ENCODE measurements at regions not wholly inside any gene's neighbourhood (a gene's known extent, or its start where the extent isn't known, plus 50 kb on each side); places are given as distances from the start of the nearest gene placed in this dataset.

DNA sequence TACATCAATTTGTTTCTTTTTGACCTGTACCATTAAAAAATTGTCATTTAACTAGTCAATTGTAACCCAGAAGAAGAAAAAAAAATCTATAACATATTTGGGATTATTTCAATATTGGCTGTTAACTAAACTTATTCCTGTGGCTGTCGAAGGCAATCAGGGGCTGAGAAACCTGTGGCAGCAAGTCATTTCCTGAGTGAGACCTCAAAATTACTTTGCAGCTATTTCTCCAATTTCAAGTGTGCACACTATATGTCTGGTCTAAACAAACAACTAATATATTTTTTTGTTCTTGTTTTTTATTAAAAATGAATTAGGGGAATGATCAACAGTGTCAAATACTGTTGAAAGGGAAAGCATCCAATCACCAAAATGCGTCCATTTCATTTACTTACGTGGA, 1357.6 kb upstream of the B3GALT2 start:
- Histone ChIP-seq H3K9me3 (ENCODE audit: insufficient read depth, low read depth, low read length) (no peaks in the 10 kb centered on the region), H4K12ac (ENCODE audit: low read depth, low read length) (no peak overlapping the region), H2AFZ (ENCODE audit: insufficient read depth, low read length, poor library complexity) (no peak overlapping the region), H2BK120ac (ENCODE audit: insufficient read depth, low read length, poor library complexity) (no peak overlapping the region), H3K4me3 (ENCODE audit: low read depth, low read length) (no peak overlapping the region), H3K23ac (ENCODE audit: low read length) (no peak overlapping the region), H4K91ac (ENCODE audit: low read depth, low read length) (no peak overlapping the region), H4K8ac (ENCODE audit: low read depth, low read length) (no peak overlapping the region), H3K4me2 (ENCODE audit: low read length) (no peak overlapping the region), H3K14ac (ENCODE audit: low read length) (no peak overlapping the region), H2AK5ac (ENCODE audit: low read length) (no peak overlapping the region), H3K79me1 (ENCODE audit: low read length) (no peaks in the 10 kb centered on the region), H3K27ac (ENCODE audit: low read depth, low read length) (no peak overlapping the region), H2BK5ac (ENCODE audit: low read depth, low read length, poor library complexity) (no peak overlapping the region), H3K9ac (ENCODE audit: low read length) (no peak overlapping the region), H3K4me1 (ENCODE audit: control insufficient read depth in 1 of 2, insufficient read depth in 2 of 2, low read length in 2 of 2) (no peaks in the 10 kb centered on the region), H3K4ac (ENCODE audit: low read depth, low read length) (no peak overlapping the region), H3K27me3 (ENCODE audit: insufficient read depth, low read length) (no peaks in the 10 kb centered on the region), H3K18ac (ENCODE audit: low read length) (no peak overlapping the region), H3K36me3 (ENCODE audit: control insufficient read depth in 1 of 2, insufficient read depth in 2 of 2, low read length in 2 of 2) (no peaks in the 10 kb centered on the region), H3K79me2 (ENCODE audit: control insufficient read depth, insufficient read depth, low read length, poor library complexity) (no peaks in the 10 kb centered on the region), H2BK12ac (ENCODE audit: low read length) (no peak overlapping the region)
- no peak for DNase-seq
- no CpG with 5 or more reads among the region's 3 CpGs for WGBS (ENCODE audit: extremely low coverage, insufficient coverage, insufficient read length)

DNA sequence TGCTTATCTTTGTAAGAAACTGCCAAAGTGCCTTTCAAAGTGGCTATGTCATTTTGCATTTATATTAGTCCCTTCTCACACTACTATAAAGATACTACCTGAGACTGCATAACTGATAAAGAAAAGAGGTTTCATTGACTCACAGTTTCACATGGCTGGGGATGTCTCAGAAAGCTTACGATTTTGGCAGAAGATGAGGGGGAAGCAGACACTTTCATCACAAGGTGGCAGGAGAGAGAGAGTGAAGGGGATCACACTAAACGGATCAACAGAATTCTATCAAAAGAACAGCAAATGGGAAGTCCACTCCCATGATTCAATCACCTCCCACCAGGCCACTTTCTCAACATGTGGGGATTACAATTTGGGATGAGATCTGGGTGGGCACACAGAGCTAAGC, 1352.0 kb upstream of the B3GALT2 start:
- no peak overlapping the region for H4K91ac ChIP-seq (ENCODE audit: low read depth, low read length)
- H3K9me3 ChIP-seq (ENCODE audit: insufficient read depth, low read depth, low read length) = no peaks in the 10 kb centered on the region
- no peak overlapping the region for H2BK12ac ChIP-seq (ENCODE audit: low read length)
- no CpG with 5 or more reads among the region's 2 CpGs for WGBS (ENCODE audit: extremely low coverage, insufficient coverage, insufficient read length)
- no peaks in the 10 kb centered on the region for H3K36me3 ChIP-seq (ENCODE audit: control insufficient read depth in 1 of 2, insufficient read depth in 2 of 2, low read length in 2 of 2)
- no peak for DNase-seq
- peaks cover 3% of the 10 kb centered on the region for H3K79me2 ChIP-seq (ENCODE audit: control insufficient read depth, insufficient read depth, low read length, poor library complexity)
- H4K8ac ChIP-seq (ENCODE audit: low read depth, low read length) = no peak overlapping the region
- no peak overlapping the region for H2AK5ac ChIP-seq (ENCODE audit: low read length)
- H2AFZ ChIP-seq (ENCODE audit: insufficient read depth, low read length, poor library complexity) = no peak overlapping the region
- H2BK5ac ChIP-seq (ENCODE audit: low read depth, low read length, poor library complexity) = no peak overlapping the region
- no peak overlapping the region for H3K4me3 ChIP-seq (ENCODE audit: low read depth, low read length)
- peaks cover 12% of the 10 kb centered on the region for H3K79me1 ChIP-seq (ENCODE audit: low read length)
- H3K14ac ChIP-seq (ENCODE audit: low read length) = no peak overlapping the region
- H3K9ac ChIP-seq (ENCODE audit: low read length) = no peak overlapping the region
- no peak overlapping the region for H3K23ac ChIP-seq (ENCODE audit: low read length)
- no peak overlapping the region for H3K18ac ChIP-seq (ENCODE audit: low read length)
- no peak overlapping the region for H4K12ac ChIP-seq (ENCODE audit: low read depth, low read length)
- H3K4ac ChIP-seq (ENCODE audit: low read depth, low read length) = no peak overlapping the region
- H3K27me3 ChIP-seq (ENCODE audit: insufficient read depth, low read length) = no peaks in the 10 kb centered on the region
- H2BK120ac ChIP-seq (ENCODE audit: insufficient read depth, low read length, poor library complexity) = no peak overlapping the region
- peaks cover 11 to 13% of the 10 kb centered on the region in 2 experiments for H3K4me1 ChIP-seq (ENCODE audit: control insufficient read depth in 1 of 2, insufficient read depth in 2 of 2, low read length in 2 of 2)
- H3K27ac ChIP-seq (ENCODE audit: low read depth, low read length) = no peak overlapping the region
- H3K4me2 ChIP-seq (ENCODE audit: low read length) = no peak overlapping the region

DNA sequence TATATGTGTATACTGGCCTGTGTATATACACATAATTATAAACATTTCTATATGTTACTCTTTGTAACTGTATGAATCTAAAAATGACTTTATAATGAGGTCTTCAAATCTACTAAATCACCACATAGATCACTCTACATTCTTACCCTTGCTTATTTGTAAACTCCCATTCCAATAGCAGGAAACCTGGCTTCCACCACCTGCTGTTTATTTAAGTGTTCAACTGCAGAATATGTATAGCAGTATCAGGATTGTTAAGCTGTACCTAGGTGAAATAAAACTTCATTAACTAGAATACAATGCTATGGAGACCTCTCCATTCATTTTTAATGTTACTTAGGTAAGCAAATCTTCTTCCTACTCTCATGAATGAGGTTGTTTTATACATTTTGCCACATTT, 1351.1 kb upstream of the B3GALT2 start:
- H3K23ac ChIP-seq (ENCODE audit: low read length) = no peak overlapping the region
- peaks cover 11 to 13% of the 10 kb centered on the region in 2 experiments for H3K4me1 ChIP-seq (ENCODE audit: control insufficient read depth in 1 of 2, insufficient read depth in 2 of 2, low read length in 2 of 2)
- peaks cover 12% of the 10 kb centered on the region for H3K79me1 ChIP-seq (ENCODE audit: low read length)
- H3K27ac ChIP-seq (ENCODE audit: low read depth, low read length) = no peak overlapping the region
- no peak overlapping the region for H2BK120ac ChIP-seq (ENCODE audit: insufficient read depth, low read length, poor library complexity)
- H4K12ac ChIP-seq (ENCODE audit: low read depth, low read length) = no peak overlapping the region
- no peak overlapping the region for H4K91ac ChIP-seq (ENCODE audit: low read depth, low read length)
- no peak overlapping the region for H2BK12ac ChIP-seq (ENCODE audit: low read length)
- H2BK5ac ChIP-seq (ENCODE audit: low read depth, low read length, poor library complexity) = no peak overlapping the region
- H4K8ac ChIP-seq (ENCODE audit: low read depth, low read length) = no peak overlapping the region
- no peak overlapping the region for H2AK5ac ChIP-seq (ENCODE audit: low read length)
- H3K27me3 ChIP-seq (ENCODE audit: insufficient read depth, low read length) = no peaks in the 10 kb centered on the region
- no peak overlapping the region for H3K4ac ChIP-seq (ENCODE audit: low read depth, low read length)
- DNase-seq = no peak
- H3K18ac ChIP-seq (ENCODE audit: low read length) = no peak overlapping the region
- H3K79me2 ChIP-seq (ENCODE audit: control insufficient read depth, insufficient read depth, low read length, poor library complexity) = peaks cover 3% of the 10 kb centered on the region
- H2AFZ ChIP-seq (ENCODE audit: insufficient read depth, low read length, poor library complexity) = no peak overlapping the region
- no peaks in the 10 kb centered on the region for H3K9me3 ChIP-seq (ENCODE audit: insufficient read depth, low read depth, low read length)
- H3K4me3 ChIP-seq (ENCODE audit: low read depth, low read length) = no peak overlapping the region
- no peak overlapping the region for H3K14ac ChIP-seq (ENCODE audit: low read length)
- H3K36me3 ChIP-seq (ENCODE audit: control insufficient read depth in 1 of 2, insufficient read depth in 2 of 2, low read length in 2 of 2) = no peaks in the 10 kb centered on the region
- no peak overlapping the region for H3K4me2 ChIP-seq (ENCODE audit: low read length)
- no peak overlapping the region for H3K9ac ChIP-seq (ENCODE audit: low read length)

DNA sequence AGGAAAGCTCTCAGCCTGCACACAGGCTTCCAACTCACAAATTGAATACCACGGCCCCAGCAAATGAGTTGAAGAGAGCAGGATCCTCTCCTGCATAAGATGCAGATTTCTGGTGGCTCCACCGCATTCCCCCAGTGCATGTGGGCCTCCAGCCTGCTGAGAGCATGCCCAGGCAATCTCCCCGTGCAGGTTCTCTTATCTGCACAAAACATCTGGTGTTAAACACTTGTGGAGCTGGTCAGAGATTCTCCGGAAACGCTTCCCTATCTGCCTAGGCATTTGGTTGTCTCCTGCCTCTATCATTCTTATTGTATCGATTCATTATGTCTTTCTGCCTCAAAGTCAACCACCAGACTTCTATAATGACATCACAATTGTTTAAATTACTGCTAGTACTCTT, 1349.0 kb upstream of the B3GALT2 start:
- Histone ChIP-seq H3K4me3 (ENCODE audit: low read depth, low read length) (no peak overlapping the region), H3K18ac (ENCODE audit: low read length) (no peak overlapping the region), H2BK5ac (ENCODE audit: low read depth, low read length, poor library complexity) (no peak overlapping the region), H4K12ac (ENCODE audit: low read depth, low read length) (no peak overlapping the region), H2BK120ac (ENCODE audit: insufficient read depth, low read length, poor library complexity) (peak overlapping the region; percentile 96), H3K27ac (ENCODE audit: low read depth, low read length) (peak overlapping the region; percentile 82), H4K8ac (ENCODE audit: low read depth, low read length) (no peak overlapping the region), H3K14ac (ENCODE audit: low read length) (no peak overlapping the region), H3K9ac (ENCODE audit: low read length) (no peak overlapping the region), H3K23ac (ENCODE audit: low read length) (no peak overlapping the region), H3K4me2 (ENCODE audit: low read length) (peak overlapping the region; percentile 36), H2BK12ac (ENCODE audit: low read length) (no peak overlapping the region), H3K4ac (ENCODE audit: low read depth, low read length) (no peak overlapping the region), H3K4me1 (ENCODE audit: control insufficient read depth in 1 of 2, insufficient read depth in 2 of 2, low read length in 2 of 2) (peaks cover 11 to 13% of the 10 kb centered on the region in 2 experiments), H3K79me1 (ENCODE audit: low read length) (peaks cover 12% of the 10 kb centered on the region), H2AK5ac (ENCODE audit: low read length) (no peak overlapping the region), H3K36me3 (ENCODE audit: control insufficient read depth in 1 of 2, insufficient read depth in 2 of 2, low read length in 2 of 2) (no peaks in the 10 kb centered on the region), H3K27me3 (ENCODE audit: insufficient read depth, low read length) (no peaks in the 10 kb centered on the region), H3K79me2 (ENCODE audit: control insufficient read depth, insufficient read depth, low read length, poor library complexity) (peaks cover 3% of the 10 kb centered on the region), H4K91ac (ENCODE audit: low read depth, low read length) (no peak overlapping the region), H3K9me3 (ENCODE audit: insufficient read depth, low read depth, low read length) (no peaks in the 10 kb centered on the region), H2AFZ (ENCODE audit: insufficient read depth, low read length, poor library complexity) (no peak overlapping the region)
- no CpG with 5 or more reads among the region's 6 CpGs for WGBS (ENCODE audit: extremely low coverage, insufficient coverage, insufficient read length)
- DNase-seq = peak; percentile 93 to 96
